ENCODE measurements at regions not wholly inside any gene's neighbourhood (a gene's known extent, or its start where the extent isn't known, plus 50 kb on each side); places are given as distances from the start of the nearest gene placed in this dataset.

- DNase-seq (ENCODE audit: low read depth), result no peak
Observed at GRCh38 chr3:160163229-160163878, 61.9 kb upstream of the C3orf80 start.

GRCh38 chr3:160168246-160168645, 57.0 kb upstream of the C3orf80 start:
- no peak for DNase-seq (ENCODE audit: low read depth)

GRCh38 chr3:160169139-160169976, 55.9 kb upstream of the C3orf80 start:
- DNase-seq (ENCODE audit: low read depth), result peak; percentile 98

GRCh38 chr3:160170409-160171370, 54.5 kb upstream of the C3orf80 start:
- DNase-seq (ENCODE audit: low read depth), result no peak

- no peak for DNase-seq (ENCODE audit: low read depth)
Observed at GRCh38 chr3:160171813-160172212, 53.4 kb upstream of the C3orf80 start.

GRCh38 chr3:160174621-160175020, 50.6 kb upstream of the C3orf80 start:
- DNase-seq (ENCODE audit: low read depth), result no peak
